ENCODE measurements at regions not wholly inside any gene's neighbourhood (a gene's known extent, or its start where the extent isn't known, plus 50 kb on each side); places are given as distances from the start of the nearest gene placed in this dataset.
"Not testable (repeated sequence)": the region's sequence is repeated elsewhere in the genome, so short reads cannot be mapped to it uniquely, and the experiment has no call there.

DNA sequence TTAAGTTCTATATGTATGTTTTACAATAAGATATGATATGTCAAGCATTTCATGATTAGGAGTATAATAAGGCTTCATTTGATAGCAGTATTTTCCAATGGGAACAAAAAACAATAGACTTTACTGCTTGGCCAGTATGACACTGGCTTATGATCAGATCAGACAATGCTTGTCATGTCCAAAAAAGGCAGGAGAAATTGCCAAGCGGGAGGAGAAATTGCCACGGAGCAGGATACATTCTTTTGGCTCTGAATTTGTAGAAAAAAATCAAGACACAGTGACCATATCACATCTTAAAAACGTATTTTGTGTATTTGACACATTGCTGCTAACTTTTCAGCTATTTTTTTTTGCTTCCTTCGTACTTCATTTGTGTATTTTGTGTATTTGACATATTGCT, 404.1 kb downstream of the CNTNAP4 start:
- Histone ChIP-seq H3K27me3 (no peaks in the 10 kb centered on the region), H3K9me3 (no peaks in the 10 kb centered on the region), H3K36me3 (no peaks in the 10 kb centered on the region), H3K4me3 (no peak overlapping the region)
- no peak for DNase-seq

DNA sequence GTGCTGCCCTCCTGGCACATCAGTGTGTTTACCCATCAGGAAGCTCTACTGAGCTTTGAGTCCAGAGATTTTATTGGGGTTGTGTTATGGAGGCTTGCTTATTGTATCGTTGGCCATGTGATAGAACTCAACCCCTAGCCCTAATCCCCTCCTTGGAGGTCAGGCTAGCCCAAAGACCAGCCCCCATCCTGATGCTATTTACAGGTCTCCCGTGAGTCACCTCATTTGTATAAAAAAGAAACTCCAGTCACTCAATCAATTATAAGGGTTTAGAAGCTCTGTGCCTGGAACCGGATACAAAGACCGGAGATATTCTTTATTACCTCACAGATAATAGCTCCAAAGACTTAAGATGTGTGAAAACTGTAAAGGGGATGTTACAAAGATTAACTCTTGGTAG, 405.9 kb downstream of the CNTNAP4 start:
- no peaks in the 10 kb centered on the region for H3K9me3 ChIP-seq
- H3K27me3 ChIP-seq = no peaks in the 10 kb centered on the region
- no peak overlapping the region for H3K4me3 ChIP-seq
- H3K36me3 ChIP-seq = no peaks in the 10 kb centered on the region
- DNase-seq = no peak

DNA sequence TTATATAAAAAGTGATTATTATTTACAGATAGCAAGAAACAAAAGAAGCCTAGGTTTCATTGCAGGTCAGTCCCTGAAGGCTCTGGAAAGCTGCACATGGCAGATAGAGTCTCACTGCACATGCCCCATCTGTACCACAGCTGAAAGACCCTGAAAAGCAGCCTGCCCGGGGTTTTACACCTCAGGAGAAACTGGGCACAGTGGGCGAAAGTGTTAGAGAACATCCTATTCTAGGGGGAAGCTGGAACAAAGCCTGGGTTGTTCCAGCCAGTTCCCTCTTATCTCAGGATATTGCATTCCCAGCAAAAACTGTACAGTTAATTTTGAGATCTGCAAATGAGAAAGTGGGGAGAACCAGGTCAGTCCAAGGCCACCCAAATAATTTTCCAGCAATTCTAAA, 419.7 kb downstream of the CNTNAP4 start:
- Histone ChIP-seq H3K27me3 (no peaks in the 10 kb centered on the region), H3K9me3 (no peaks in the 10 kb centered on the region), H3K4me3 (no peak overlapping the region), H3K36me3 (no peaks in the 10 kb centered on the region)
- no peak for DNase-seq

DNA sequence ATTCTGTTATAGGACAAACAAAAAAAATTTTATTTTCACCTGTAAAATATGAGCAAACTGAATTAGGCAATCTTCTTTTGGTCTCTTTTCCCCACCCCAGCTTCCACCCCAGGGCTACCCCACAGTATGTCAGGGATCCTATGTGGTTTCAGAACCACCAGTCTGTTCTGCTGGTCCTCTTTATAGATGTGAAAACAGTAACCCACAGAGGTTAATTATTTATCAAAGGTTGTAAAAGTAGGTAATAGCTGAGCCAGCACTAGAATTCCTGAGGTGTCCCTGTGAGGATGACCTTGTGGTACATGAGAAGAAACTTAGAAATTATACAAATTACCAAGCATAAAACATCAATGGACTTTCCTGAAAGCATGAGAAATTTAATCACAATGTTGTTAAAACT, 428.7 kb downstream of the CNTNAP4 start:
- Histone ChIP-seq H3K36me3 (no peaks in the 10 kb centered on the region), H3K9me3 (no peaks in the 10 kb centered on the region), H3K27me3 (no peaks in the 10 kb centered on the region), H3K4me3 (no peak overlapping the region)
- DNase-seq = no peak

DNA sequence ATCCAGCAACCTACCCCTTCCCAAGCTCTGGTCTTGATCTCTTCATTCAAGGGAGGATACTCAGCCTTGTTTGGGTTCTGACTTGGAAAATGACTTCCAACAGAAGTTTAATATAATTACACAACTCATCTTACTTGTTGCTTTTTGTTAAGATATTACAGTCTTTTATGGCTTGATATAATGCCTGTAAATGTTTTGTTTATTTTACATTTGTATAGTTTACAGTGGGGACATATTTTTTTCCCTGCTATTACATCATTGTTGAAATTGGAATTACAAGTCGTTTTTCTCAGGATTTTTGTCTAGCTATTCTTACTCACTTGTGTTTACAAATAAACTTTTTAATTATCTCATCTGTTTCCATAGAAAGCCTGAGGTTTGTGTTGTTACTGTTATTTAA, 436.0 kb downstream of the CNTNAP4 start:
- no peaks in the 10 kb centered on the region for H3K36me3 ChIP-seq
- H3K4me3 ChIP-seq = no peak overlapping the region
- no peaks in the 10 kb centered on the region for H3K9me3 ChIP-seq
- no peaks in the 10 kb centered on the region for H3K27me3 ChIP-seq
- DNase-seq = no peak

DNA sequence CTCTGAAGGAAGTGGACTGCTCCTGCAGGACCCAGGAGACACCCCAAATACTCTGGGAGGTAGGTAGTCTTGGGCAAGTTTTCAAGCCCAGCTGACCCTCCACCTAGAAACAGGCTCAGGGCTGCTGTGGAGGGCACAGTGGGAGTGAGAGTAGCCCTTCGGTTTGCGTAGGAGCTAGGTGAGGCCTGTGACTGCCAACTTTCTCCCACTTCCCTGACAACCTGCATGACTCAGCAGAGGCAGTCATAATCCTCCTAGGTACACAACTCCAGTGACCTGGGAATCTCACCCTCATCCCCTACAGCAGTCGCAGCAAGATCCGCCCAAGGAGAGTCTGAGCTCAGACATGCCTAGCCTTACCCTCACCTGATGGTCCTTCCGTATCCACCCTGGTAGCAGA, 439.1 kb downstream of the CNTNAP4 start:
- H3K36me3 ChIP-seq, H3K9me3 ChIP-seq, DNase-seq, H3K27me3 ChIP-seq, H3K4me3 ChIP-seq: not testable (repeated sequence)

DNA sequence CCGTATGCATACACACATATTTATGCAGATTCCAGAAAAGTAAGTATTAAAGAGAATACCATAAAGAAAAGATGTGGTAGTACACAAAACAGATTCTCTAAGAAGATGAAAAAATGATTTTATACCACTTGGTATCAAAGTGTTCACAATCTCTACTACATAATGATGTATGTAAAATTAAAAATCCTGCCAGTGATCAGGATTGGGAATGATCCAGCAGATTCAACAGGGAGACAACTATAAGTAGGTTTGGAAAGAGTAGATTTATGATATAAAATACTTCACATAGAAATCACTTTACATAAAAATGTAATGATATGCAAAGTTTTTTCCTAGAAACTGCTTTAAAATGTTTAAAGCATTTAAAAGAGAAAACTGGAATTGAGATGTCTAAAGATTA, 447.0 kb downstream of the CNTNAP4 start:
- H3K4me3 ChIP-seq = no peak overlapping the region
- no peaks in the 10 kb centered on the region for H3K27me3 ChIP-seq
- H3K9me3 ChIP-seq = no peaks in the 10 kb centered on the region
- no peaks in the 10 kb centered on the region for H3K36me3 ChIP-seq
- DNase-seq = no peak

DNA sequence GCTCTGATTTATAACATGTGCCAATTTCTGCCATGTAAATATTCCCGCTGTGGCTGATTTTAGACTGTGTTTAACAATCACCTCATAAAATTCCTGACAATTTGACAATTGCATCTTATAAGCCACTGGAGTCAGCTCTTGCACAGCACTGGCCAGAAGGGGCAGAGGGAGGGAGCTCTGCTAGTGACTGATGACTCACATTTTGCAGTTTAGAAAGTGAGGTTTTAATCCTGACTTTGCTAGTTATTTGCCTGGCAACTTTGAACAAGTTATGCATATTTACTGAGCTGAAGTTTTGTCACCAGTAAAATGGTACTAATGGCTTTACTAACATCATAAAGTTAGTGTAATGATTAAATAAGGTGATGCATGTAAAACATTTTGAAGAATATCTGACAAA, 452.3 kb downstream of the CNTNAP4 start:
- peak; percentile 2 for DNase-seq

DNA sequence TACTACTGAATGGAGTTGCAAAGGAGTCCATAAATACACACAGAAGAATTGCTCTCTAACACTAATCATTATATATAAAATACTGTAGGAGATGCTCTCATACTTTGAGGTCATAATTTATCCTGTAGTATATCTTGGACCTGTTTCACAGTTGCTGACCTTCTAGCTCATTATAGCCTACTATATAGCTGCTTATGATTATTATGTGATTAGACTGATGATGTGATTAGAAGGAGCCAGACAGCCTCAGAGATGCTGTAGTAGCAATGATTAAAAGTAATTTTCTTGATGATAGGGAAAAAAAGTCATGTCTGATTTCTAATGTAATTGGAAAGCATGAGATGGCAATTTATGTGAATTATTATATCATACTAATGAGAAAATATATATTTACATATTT, 455.7 kb downstream of the CNTNAP4 start:
- Histone ChIP-seq H3K36me3 (no peaks in the 10 kb centered on the region), H3K9me3 (no peaks in the 10 kb centered on the region), H3K4me3 (no peak overlapping the region), H3K27me3 (no peaks in the 10 kb centered on the region)
- DNase-seq = no peak

More for the DNA sequence above, 452.3 kb downstream of the CNTNAP4 start:
- H3K9me3 ChIP-seq = no peaks in the 10 kb centered on the region
- H3K27me3 ChIP-seq = no peaks in the 10 kb centered on the region
- H3K36me3 ChIP-seq = no peaks in the 10 kb centered on the region
- no peak overlapping the region for H3K4me3 ChIP-seq

DNA sequence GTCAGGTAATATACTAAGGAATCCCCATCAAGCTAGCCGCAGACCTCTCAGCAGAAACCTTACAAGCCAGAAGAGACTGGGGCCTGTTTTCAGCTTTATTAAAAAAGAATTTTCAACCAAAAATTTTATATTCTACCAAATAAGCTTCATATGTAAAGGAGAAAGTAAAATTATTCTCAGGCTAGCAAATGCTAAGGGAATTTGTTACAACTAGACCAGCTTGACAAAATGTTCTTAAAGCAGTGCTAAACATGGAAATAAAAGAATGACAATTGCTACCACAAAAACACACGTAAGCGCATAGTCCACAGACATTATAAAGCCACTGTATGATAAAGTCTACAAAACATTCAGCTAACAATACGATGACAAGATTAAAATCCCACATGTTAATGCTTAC, 449.4 kb upstream of the MON1B start:
- no peak for DNase-seq
- no peak overlapping the region for H3K4me3 ChIP-seq
- H3K9me3 ChIP-seq = no peaks in the 10 kb centered on the region
- no peaks in the 10 kb centered on the region for H3K36me3 ChIP-seq
- no peaks in the 10 kb centered on the region for H3K27me3 ChIP-seq

DNA sequence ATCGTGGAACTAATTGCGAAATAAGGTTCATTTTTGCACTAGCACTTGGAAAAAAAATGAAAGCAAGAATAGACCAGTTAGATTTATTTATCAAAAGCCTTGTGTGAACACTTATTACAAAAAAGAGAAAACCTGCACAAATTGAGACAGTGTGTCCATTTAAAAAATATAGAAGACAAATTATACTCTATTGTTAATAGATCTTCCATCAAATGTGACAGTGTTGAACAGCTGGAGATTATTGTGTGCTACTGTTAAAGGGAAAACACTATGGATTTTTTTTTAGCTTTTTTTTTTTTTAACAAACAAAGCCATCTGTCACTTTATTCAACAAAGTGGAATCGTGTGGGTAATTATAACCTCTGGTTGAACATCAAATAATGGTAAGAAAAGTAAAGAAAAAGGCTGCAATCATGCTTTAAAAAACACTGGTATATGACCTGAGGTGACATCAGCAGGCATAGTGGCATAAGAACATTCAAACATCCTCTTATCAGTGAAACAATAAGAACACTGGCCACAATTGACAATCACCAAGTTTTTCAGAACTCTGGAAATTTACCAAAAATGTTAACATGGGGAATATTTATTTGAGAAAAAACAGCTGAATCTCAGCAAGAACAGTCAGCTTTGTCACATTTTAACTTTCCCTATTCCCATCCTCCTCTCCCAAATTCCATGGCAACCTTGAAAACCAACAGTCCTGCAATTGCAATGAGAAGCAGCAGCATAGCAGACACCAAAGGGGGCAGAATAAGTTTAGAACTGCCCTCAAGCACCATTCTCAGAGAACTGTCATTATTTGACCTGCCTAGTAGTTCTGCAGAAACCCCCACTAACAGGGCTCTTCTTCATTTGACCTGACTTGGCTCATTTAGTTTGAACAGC, 442.3 kb upstream of the MON1B start:
- H3K4me3 ChIP-seq = no peak overlapping the region
- no peaks in the 10 kb centered on the region for H3K9me3 ChIP-seq
- H3K27me3 ChIP-seq = no peaks in the 10 kb centered on the region
- no peaks in the 10 kb centered on the region for H3K36me3 ChIP-seq
- DNase-seq = no peak

DNA sequence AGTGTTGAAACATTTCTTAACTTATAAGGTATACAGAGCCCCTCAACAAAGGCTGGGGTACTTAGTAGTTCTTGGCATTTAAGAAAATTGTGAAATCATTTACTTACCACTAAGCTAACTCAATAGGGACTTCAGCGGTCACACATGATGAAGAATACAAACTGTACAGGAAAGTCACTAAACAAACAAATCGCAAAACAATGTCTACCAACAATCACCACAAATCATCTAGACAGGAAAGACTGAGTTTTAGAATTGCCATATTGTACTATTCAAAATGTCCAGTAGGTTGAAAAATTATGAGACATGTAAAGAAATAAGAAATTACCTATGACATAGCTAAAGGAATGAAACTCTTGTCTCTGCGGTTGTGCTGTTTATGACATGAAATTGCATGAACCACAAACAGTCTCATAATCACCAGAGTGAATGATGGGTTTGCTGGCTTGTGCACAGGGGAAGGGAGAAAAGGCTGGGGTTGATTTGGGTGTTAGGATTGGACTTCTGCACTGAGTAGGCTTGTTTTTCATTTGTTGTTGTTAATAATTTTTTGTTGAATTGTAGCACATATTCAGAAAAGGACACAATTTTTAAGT, 441.1 kb upstream of the MON1B start:
- Histone ChIP-seq H3K36me3 (no peaks in the 10 kb centered on the region), H3K27me3 (no peaks in the 10 kb centered on the region), H3K9me3 (no peaks in the 10 kb centered on the region), H3K4me3 (no peak overlapping the region)
- no peak for DNase-seq

DNA sequence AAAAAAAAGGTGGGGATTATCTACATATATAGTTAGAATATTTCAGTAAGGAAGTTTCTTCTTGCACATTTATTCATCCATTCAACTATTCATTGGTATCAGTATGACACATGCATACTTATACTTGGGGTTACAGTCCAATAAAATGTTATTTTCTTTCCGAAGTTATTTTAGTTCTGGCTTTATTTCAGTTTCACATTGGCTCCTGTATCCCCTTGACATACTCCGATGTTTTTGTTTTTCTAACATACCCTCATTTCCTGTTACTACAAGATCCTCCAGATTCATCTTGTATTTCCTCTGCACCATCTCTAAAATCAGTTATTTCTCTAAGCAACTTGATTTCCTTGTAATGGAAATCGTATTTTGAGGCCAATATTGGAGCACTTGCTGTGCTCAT, 435.5 kb upstream of the MON1B start:
- Histone ChIP-seq H3K27me3 (no peaks in the 10 kb centered on the region), H3K9me3 (no peaks in the 10 kb centered on the region), H3K4me3 (no peak overlapping the region), H3K36me3 (no peaks in the 10 kb centered on the region)
- DNase-seq = no peak

DNA sequence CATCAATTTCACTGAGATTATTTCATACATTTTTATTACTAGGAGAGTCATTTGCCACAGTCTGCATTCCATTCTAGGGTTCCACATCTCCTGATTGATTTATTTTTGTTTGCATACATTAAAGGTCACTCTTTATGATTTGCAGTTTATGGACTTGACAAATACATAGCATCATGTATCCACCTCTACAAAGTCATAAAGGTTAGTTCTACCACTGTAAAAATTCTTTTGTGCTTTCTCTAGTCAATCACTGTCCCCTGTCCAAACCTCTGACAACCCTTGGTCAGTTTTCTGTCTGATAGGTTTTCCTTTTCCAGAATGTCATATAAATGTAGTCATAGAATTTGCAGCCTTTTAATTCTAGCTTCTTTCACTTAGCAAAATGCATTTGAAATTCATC, 434.6 kb upstream of the MON1B start:
- H3K36me3 ChIP-seq = no peaks in the 10 kb centered on the region
- no peaks in the 10 kb centered on the region for H3K9me3 ChIP-seq
- no peaks in the 10 kb centered on the region for H3K27me3 ChIP-seq
- DNase-seq = no peak
- H3K4me3 ChIP-seq = no peak overlapping the region

DNA sequence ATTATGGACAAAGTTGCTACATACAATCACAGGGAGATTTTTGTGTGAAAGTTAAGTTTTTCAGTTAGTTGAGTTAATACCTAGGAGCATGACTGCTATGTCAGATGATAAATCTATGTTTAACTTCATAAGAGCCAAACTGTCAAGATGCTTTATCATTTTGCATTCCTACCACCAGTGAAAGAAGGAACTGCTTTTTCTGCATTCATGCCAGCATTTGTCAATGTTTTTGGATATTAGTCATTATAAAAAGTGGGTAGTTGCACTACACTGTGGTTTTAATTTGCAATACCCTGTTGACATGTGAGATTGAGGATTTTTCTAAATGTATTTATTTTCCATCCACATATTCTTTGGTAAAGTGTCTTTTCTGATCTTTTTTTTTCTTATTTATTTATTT, 434.0 kb upstream of the MON1B start:
- DNase-seq = no peak
- no peaks in the 10 kb centered on the region for H3K27me3 ChIP-seq
- no peaks in the 10 kb centered on the region for H3K36me3 ChIP-seq
- H3K4me3 ChIP-seq = no peak overlapping the region
- H3K9me3 ChIP-seq = no peaks in the 10 kb centered on the region

DNA sequence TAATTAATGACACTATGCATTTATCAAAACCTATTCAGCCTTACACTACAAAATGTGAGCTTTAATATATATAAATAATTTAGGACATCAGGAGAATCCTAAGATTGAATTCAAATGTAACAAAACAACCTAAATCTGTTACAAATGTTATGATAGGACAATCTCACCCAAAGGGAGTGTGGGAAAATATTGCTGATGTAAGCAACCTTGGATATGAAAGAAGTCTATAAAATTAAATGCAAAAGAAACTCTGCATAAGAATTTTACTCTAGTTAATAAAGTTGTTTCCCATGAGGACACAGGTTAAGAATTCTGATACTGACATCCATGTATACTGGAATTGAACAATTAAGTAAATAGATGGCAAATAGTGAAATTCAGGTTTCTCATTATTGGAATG, 424.5 kb upstream of the MON1B start:
- Histone ChIP-seq H3K36me3 (no peaks in the 10 kb centered on the region), H3K9me3 (no peaks in the 10 kb centered on the region), H3K4me3 (no peak overlapping the region), H3K27me3 (no peaks in the 10 kb centered on the region)
- no peak for DNase-seq

DNA sequence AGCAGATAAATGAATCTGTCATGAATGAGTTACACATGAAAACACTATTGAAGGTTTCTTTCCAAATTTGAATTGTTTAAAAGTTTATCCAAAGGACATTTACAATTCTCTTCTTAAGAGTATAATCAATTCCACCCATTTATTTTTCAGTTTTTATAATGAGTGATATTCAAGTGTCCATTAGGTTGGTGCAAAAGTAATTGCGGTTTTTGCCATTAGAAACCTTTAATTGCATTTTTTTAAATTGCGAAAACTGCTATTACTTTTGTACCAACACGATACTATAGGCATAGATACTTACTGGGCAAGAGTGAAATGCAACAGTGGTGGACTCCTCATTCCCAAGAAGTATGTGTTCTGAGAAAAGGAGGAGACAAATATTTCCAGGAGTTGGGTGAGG, 422.7 kb upstream of the MON1B start:
- H3K27me3 ChIP-seq = no peaks in the 10 kb centered on the region
- H3K36me3 ChIP-seq = no peaks in the 10 kb centered on the region
- no peak overlapping the region for H3K4me3 ChIP-seq
- no peaks in the 10 kb centered on the region for H3K9me3 ChIP-seq
- DNase-seq = no peak

DNA sequence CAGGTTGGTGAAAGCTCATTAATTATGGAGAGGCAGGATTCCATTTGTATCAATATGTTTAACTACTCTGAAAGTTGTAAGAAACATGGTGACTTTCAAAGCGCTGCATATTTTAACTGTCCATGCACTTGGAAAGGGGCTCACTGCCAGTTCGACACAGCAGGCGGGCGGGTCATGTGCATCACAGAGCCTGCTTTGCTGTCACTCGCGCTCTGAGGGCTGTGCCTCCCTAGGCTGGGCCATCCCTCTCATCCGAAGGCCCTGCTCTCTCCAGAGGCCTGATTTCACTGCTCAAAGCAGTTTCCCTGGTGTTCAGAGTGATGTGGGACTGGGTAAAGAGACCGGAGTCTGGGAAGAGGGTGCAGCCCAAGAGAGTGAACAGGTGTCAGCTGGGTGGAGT, 422.0 kb upstream of the MON1B start:
- Histone ChIP-seq H3K4me3 (no peak overlapping the region), H3K36me3 (no peaks in the 10 kb centered on the region), H3K9me3 (no peaks in the 10 kb centered on the region), H3K27me3 (no peaks in the 10 kb centered on the region)
- no peak for DNase-seq
